IMR-90 (cell line): ENCODE measurements at regions not wholly inside any gene's neighbourhood (a gene's known extent, or its start where the extent isn't known, plus 50 kb on each side); places are given as distances from the start of the nearest gene placed in this dataset.

Experiments used
- ATAC-seq: fragments of 200-7000 bp; cut with Tn5 transposase; 2 replicates; pipeline ENCODE4 v1.9.1; 2020; ENCODE audit warnings: low read depth, mild to moderate bottlenecking, moderate library complexity
- BruUV-seq: library from RNA; stranded (reverse); fragments of 400-500 nt; replicated peaks from 2 replicates; lab custom pipeline; 2021; lab: Mats Ljungman, UMichigan
- CTCF ChIA-PET: fragments of 300-600 bp; formaldehyde crosslinking; extraction: SDS; loops from one replicate; lab custom pipeline; 2021; ENCODE audit warnings: antibody characterized with exemption; lab: Yijun Ruan, JAX
- POLR2A ChIA-PET: fragments of 300-600 bp; sonication (Branson Sonifier 250); formaldehyde crosslinking; loops from one replicate; lab custom pipeline; 2022; ENCODE audit warnings: antibody characterized with exemption; ENCODE audit not compliant: unreplicated experiment; lab: Charles Lee
- DNase-seq: peaks from one replicate; pipeline ENCODE4 v3.0.0; 2013
- H2AFZ ChIP-seq: replicated peaks from 2 replicates; pipeline ENCODE3; 2013; ENCODE audit warnings: low read length, mild to moderate bottlenecking; ENCODE audit not compliant: poor library complexity
- H2AK5ac ChIP-seq: 2 replicates; pipeline ENCODE4 v1.6.1; 2013; ENCODE audit warnings: low read depth, low read length, inconsistent platforms
- H2AK9ac ChIP-seq: replicated peaks from 2 replicates; pipeline ENCODE3; 2013; ENCODE audit warnings: mild to moderate bottlenecking, low read depth, low read length, moderate library complexity; ENCODE audit not compliant: poor library complexity
- H2BK120ac ChIP-seq: 2 replicates; pipeline ENCODE4 v1.6.1; 2013; ENCODE audit warnings: low read depth, low read length, inconsistent platforms
- H2BK15ac ChIP-seq: 3 replicates; pipeline ENCODE4 v1.6.1; 2013; ENCODE audit warnings: low read depth, low read length, inconsistent platforms
- H2BK20ac ChIP-seq: 2 replicates; pipeline ENCODE4 v1.6.1; 2013; ENCODE audit warnings: low read depth, mild to moderate bottlenecking, inconsistent platforms, low read length, moderate library complexity
- H2BK5ac ChIP-seq: 2 replicates; pipeline ENCODE4 v1.6.1; 2013; ENCODE audit warnings: mild to moderate bottlenecking, low read depth, low read length, inconsistent platforms; ENCODE audit not compliant: poor library complexity, severe bottlenecking
- H3K14ac ChIP-seq: replicated peaks from 2 replicates; pipeline ENCODE4 v1.6.1; 2013; ENCODE audit warnings: low read depth, low read length, inconsistent platforms
- H3K18ac ChIP-seq: 2 replicates; pipeline ENCODE4 v1.6.1; 2013; ENCODE audit warnings: low read depth, low read length, control low read depth
- H3K23ac ChIP-seq: 2 replicates; pipeline ENCODE4 v1.6.1; 2013; ENCODE audit warnings: low read depth, low read length, inconsistent platforms
- H3K27ac ChIP-seq: 2 replicates; pipeline ENCODE4 v1.5.1; 2013; ENCODE audit warnings: mild to moderate bottlenecking, control low read depth, low read length; ENCODE audit not compliant: insufficient read depth
- H3K27me3 ChIP-seq: 2 replicates; pipeline ENCODE4 v1.6.1; 2013; ENCODE audit warnings: low read length; ENCODE audit not compliant: control insufficient read depth, insufficient read depth
- H3K36me3 ChIP-seq: 2 replicates; pipeline ENCODE4 v1.6.1; 2013; ENCODE audit warnings: low read length, mixed read lengths; ENCODE audit not compliant: control insufficient read depth, insufficient read depth
- H3K4ac ChIP-seq: 2 replicates; pipeline ENCODE4 v1.6.1; 2013; ENCODE audit warnings: low read depth, low read length, inconsistent platforms
- H3K4me1 ChIP-seq: 2 replicates; pipeline ENCODE4 v1.6.1; 2013; ENCODE audit warnings: low read length, mixed read lengths; ENCODE audit not compliant: control insufficient read depth, insufficient read depth
- H3K4me2 ChIP-seq: 2 replicates; pipeline ENCODE4 v1.6.1; 2013; ENCODE audit warnings: low read depth, mild to moderate bottlenecking, control low read depth, low read length, moderate library complexity
- H3K4me3 ChIP-seq: 2 replicates; pipeline ENCODE4 v1.5.1; 2013; ENCODE audit warnings: low read depth, mild to moderate bottlenecking, control low read depth, low read length, moderate library complexity; ENCODE audit not compliant: insufficient read depth
- H3K56ac ChIP-seq: 2 replicates; pipeline ENCODE4 v1.6.1; 2013; ENCODE audit warnings: low read length, inconsistent platforms; ENCODE audit not compliant: insufficient read depth; ENCODE audit errors: extremely low read depth
- H3K79me1 ChIP-seq, 2 experiments: 2 replicates each; pipeline ENCODE4 v1.6.1; 2013; ENCODE audit warnings: low read length in 2 of 2, inconsistent platforms in 1 of 2, low read depth in 1 of 2
- H3K9ac ChIP-seq: 2 replicates; pipeline ENCODE4 v1.6.1; 2013; ENCODE audit warnings: low read depth, low read length, control low read depth
- H3K9me1 ChIP-seq: 2 replicates; pipeline ENCODE4 v1.6.1; 2013; ENCODE audit warnings: low read length, inconsistent platforms; ENCODE audit not compliant: insufficient read depth
- H3K9me3 ChIP-seq: 2 replicates; pipeline ENCODE4 v1.6.1; 2013; ENCODE audit warnings: low read length; ENCODE audit not compliant: control insufficient read depth, insufficient read depth
- H4K20me1 ChIP-seq: 2 replicates; pipeline ENCODE4 v1.6.1; 2013; ENCODE audit warnings: low read length, inconsistent platforms; ENCODE audit not compliant: insufficient read depth
- H4K5ac ChIP-seq: 2 replicates; pipeline ENCODE4 v1.6.1; 2013; ENCODE audit warnings: mild to moderate bottlenecking, low read depth, low read length, control low read depth
- H4K8ac ChIP-seq, 2 experiments: 2 replicates each; pipeline ENCODE4 v1.6.1; 2013; ENCODE audit warnings: low read depth in 2 of 2, low read length in 2 of 2, control low read depth in 1 of 2, inconsistent platforms in 1 of 2
- H4K91ac ChIP-seq: 2 replicates; pipeline ENCODE4 v1.6.1; 2013; ENCODE audit warnings: low read depth, low read length, inconsistent platforms; ENCODE audit not compliant: insufficient read depth
- CTCF ChIP-seq: conservative IDR thresholded peaks from 2 replicates; pipeline ENCODE4 v1.5.1; 2012; ENCODE audit warnings: mild to moderate bottlenecking, low read depth, low read length, improper control_type of control experiment
- POLR2A ChIP-seq: IDR thresholded peaks from 2 replicates; pipeline ENCODE4 v1.6.1; 2012; ENCODE audit warnings: mild to moderate bottlenecking, low read depth, low read length
- RAD21 ChIP-seq: IDR thresholded peaks from 2 replicates; pipeline ENCODE4 v1.6.1; 2012; ENCODE audit warnings: low read length, improper control_type of control experiment
- SMC3 ChIP-seq: fragments of 150-350 bp; IDR thresholded peaks from 2 replicates; pipeline ENCODE4 v1.6.1; 2016; ENCODE audit warnings: low read depth, mild to moderate bottlenecking, antibody characterized with exemption, low read length, moderate library complexity
- WGBS, 2 experiments: methylation state at CpG; one replicate each; pipeline versions ENCODE4 v1.1.5 to v1.1.7; 2013; ENCODE audit warnings: missing lambda C conversion rate in 2 of 2; ENCODE audit not compliant: insufficient read length in 1 of 2; ENCODE audit errors: extremely low coverage in 2 of 2; 5-methylcytosine and 5-hydroxymethylcytosine counted together
- dilution Hi-C: fragments of 300-500 bp; cut with HindIII; formaldehyde crosslinking; loops from one replicate; pipeline ENCODE4 v1.14.3; 2018; ENCODE audit warnings: low sequenced_read_pairs; ENCODE audit not compliant: unreplicated experiment
- in situ Hi-C: fragments of 300-500 bp; cut with MboI; formaldehyde crosslinking; loops from 3 replicates; pipeline ENCODE4 v1.14.3; 2019; ENCODE audit warnings: low sequenced_read_pairs, inconsistent platforms, mixed read lengths
- intact Hi-C: fragments of 100-400 bp; cut with micrococcal nuclease; formaldehyde crosslinking; loops from 2 replicates; pipeline ENCODE4 v1.10.0; 2022

GRCh38 chr1:99527078-99527477 lies 118.8 kb upstream of the PALMD start:
- Histone ChIP-seq H3K27me3 (no peaks in the 10 kb centered on the region), H3K9ac (no peak overlapping the region), H2BK20ac (no peak overlapping the region), H3K4ac (no peak overlapping the region), H3K18ac (no peak overlapping the region), H3K14ac (no peak overlapping the region), H2BK5ac (no peak overlapping the region), H3K9me3 (no peaks in the 10 kb centered on the region), H3K4me3 (no peak overlapping the region), H3K56ac (no peak overlapping the region), H3K23ac (no peak overlapping the region), H2AFZ (no peak overlapping the region), H3K4me1 (no peaks in the 10 kb centered on the region), H3K4me2 (no peak overlapping the region), H4K91ac (no peak overlapping the region), H4K20me1 (no peaks in the 10 kb centered on the region), H4K5ac (no peak overlapping the region), H2AK9ac (no peak overlapping the region), H3K9me1 (no peaks in the 10 kb centered on the region), H3K36me3 (no peaks in the 10 kb centered on the region), H2BK15ac (no peak overlapping the region; the same call in 2 of the 3 replicates), H4K8ac (no peak overlapping the region), H2BK120ac (no peak overlapping the region), H3K79me1 (no peaks in the 10 kb centered on the region), H3K27ac (no peak overlapping the region), H2AK5ac (no peak overlapping the region)
- ATAC-seq (no peak; the same call in 1 of the 2 replicates), DNase-seq (peak; percentile 20)
- dilution Hi-C loops, result no loop called here
- CTCF ChIA-PET, result interaction anchor here (0.6 to 1.7 kb wide), 19 partner anchors 9 to 345 kb away, joined by 3 to 9 read pairs (median 4); partner anchors contain the start of gene PALMD
- in situ Hi-C loops, result no loop called here
- POLR2A ChIA-PET, result no interaction called here
- no peak for TF ChIP-seq POLR2A
- TF ChIP-seq RAD21, result peak; percentile 36
- TF ChIP-seq CTCF, result peak; percentile 43
- TF ChIP-seq SMC3, result peak; percentile 22; the same call in 1 of the 2 replicates
- no TSS peak for BruUV-seq
- intact Hi-C loops, result loop anchor here (1.0 to 5.0 kb wide), 3 partner anchors 160 to 347 kb away; no protein-coding TSS in a partner anchor
- WGBS, 2 experiments, result no CpG with 5 or more reads among the region's 3 CpGs
